HepG2 (cell line): ENCODE measurements at regions not wholly inside any gene's neighbourhood (a gene's known extent, or its start where the extent isn't known, plus 50 kb on each side); places are given as distances from the start of the nearest gene placed in this dataset.

Experiments used
- ATAC-seq: fragments of 200-7000 bp; cut with Tn5 transposase; 3 replicates; pipeline ENCODE4 v1.9.1; 2020; ENCODE audit warnings: mild to moderate bottlenecking, moderate library complexity
- BruUV-seq: library from RNA; stranded (reverse); fragments of 400-500 nt; replicated peaks from 2 replicates; lab custom pipeline; 2021; lab: Mats Ljungman, UMichigan
- CTCF ChIA-PET: fragments of 300-600 bp; formaldehyde crosslinking; extraction: SDS; loops from one replicate; lab custom pipeline; 2021; ENCODE audit warnings: low total read pairs, inconsistent platforms, low intra/inter-chr PET ratio; lab: Yijun Ruan, JAX
- POLR2A ChIA-PET: fragments of 350-600 bp; sonication (Branson Sonifier 250); formaldehyde crosslinking; loops from one replicate; lab custom pipeline; 2020; ENCODE audit warnings: antibody characterized with exemption, inconsistent platforms; lab: Yijun Ruan, JAX
- DNase-seq: peaks from one replicate; pipeline ENCODE4 v3.0.0-alpha.2; 2015; ENCODE audit warnings: low spot score
- FAIRE-seq: peaks from 3 replicates; lab custom pipeline; 2011; peaks lifted over from hg19 to GRCh38; lab: Jason Lieb, UNC
- H2AFZ ChIP-seq: one replicate; pipeline ENCODE4 v1.6.1; 2011; ENCODE audit warnings: low read length, inconsistent platforms
- H3K27ac ChIP-seq: fragments of 300-600 bp; 3 replicates; pipeline ENCODE4 v1.8.0; 2011; ENCODE audit warnings: mixed run types, mild to moderate bottlenecking, mixed read lengths, low read length, inconsistent platforms; ENCODE audit not compliant: insufficient read depth; ENCODE audit errors: extremely low read length
- H3K27me3 ChIP-seq, 2 experiments: fragments of 200-600 bp in 1 of 2; 2 replicates in 1 of 2; 3 replicates in 1 of 2; pipeline versions ENCODE4 v1.6.0 to v1.8.0; 2011; ENCODE audit warnings: low read length in 2 of 2, mild to moderate bottlenecking in 2 of 2, moderate library complexity in 2 of 2, inconsistent platforms in 1 of 2; ENCODE audit not compliant: insufficient read depth in 2 of 2, control insufficient read depth in 1 of 2
- H3K36me3 ChIP-seq, 2 experiments: fragments of 200-600 bp in 1 of 2; replicated peaks in 1 of 2; 2 replicates in 1 of 2; 3 replicates in 1 of 2; pipeline versions ENCODE4 v1.5.1 to v1.8.0; 2011; ENCODE audit warnings: low read length in 2 of 2, inconsistent platforms in 1 of 2; ENCODE audit not compliant: insufficient read depth in 2 of 2, control insufficient read depth in 1 of 2
- H3K4me1 ChIP-seq: 2 replicates; pipeline ENCODE4 v1.5.1; 2012; ENCODE audit warnings: low read length, inconsistent platforms; ENCODE audit not compliant: insufficient read depth
- H3K4me2 ChIP-seq: 2 replicates; pipeline ENCODE4 v1.6.0; 2011; ENCODE audit warnings: low read depth, low read length, inconsistent platforms
- H3K4me3 ChIP-seq, 3 experiments: fragments of 200-600 bp in 1 of 3; sonication (generic), shearing (Covaris generic) in 1 of 3; replicated peaks in 1 of 3; 2 replicates each; pipeline ENCODE4 v1.5.1; 2011 to 2016; ENCODE audit warnings: low read length in 3 of 3, inconsistent platforms in 2 of 3, low read depth in 2 of 3, mild to moderate bottlenecking in 2 of 3, control low read depth in 1 of 3, mixed read lengths in 1 of 3; ENCODE audit not compliant: insufficient read depth in 1 of 3
- H3K79me2 ChIP-seq: one replicate; pipeline ENCODE4 v1.6.1; 2011; ENCODE audit warnings: low read length, inconsistent platforms; ENCODE audit not compliant: insufficient read depth
- H3K9ac ChIP-seq: 2 replicates; pipeline ENCODE4 v1.6.0; 2011; ENCODE audit warnings: mild to moderate bottlenecking, low read depth, low read length, inconsistent platforms; ENCODE audit not compliant: insufficient read depth
- H3K9me3 ChIP-seq: 2 replicates; pipeline ENCODE4 v1.5.1; 2012; ENCODE audit warnings: mild to moderate bottlenecking, low read length
- H4K20me1 ChIP-seq: 2 replicates; pipeline ENCODE4 v1.6.0; 2011; ENCODE audit warnings: inconsistent platforms, mild to moderate bottlenecking, low read length, moderate library complexity; ENCODE audit not compliant: insufficient read depth
- ARID5B ChIP-seq: IDR thresholded peaks from 2 replicates; pipeline ENCODE4 v1.4.0; 2020; ENCODE audit warnings: mild to moderate bottlenecking, missing genetic modification reagents
- KMT2A ChIP-seq: sonication (generic); formaldehyde crosslinking; IDR thresholded peaks from 2 replicates; pipeline ENCODE4 v1.4.0; 2020; ENCODE audit warnings: missing genetic modification reagents
- NFATC3 ChIP-seq: sonication (generic); formaldehyde crosslinking; IDR thresholded peaks from 2 replicates; pipeline ENCODE4 v1.5.1; 2020; ENCODE audit warnings: mild to moderate bottlenecking, missing genetic modification reagents
- NFRKB ChIP-seq: fragments of 450-650 bp; IDR thresholded peaks from 2 replicates; pipeline ENCODE4 v1.6.1; 2017
- RERE ChIP-seq: IDR thresholded peaks from 2 replicates; pipeline ENCODE4 v1.6.1; 2016; ENCODE audit warnings: low read depth, missing genetic modification reagents, missing compliant biosample characterization
- SATB2 ChIP-seq: sonication (generic); formaldehyde crosslinking; IDR thresholded peaks from 2 replicates; pipeline ENCODE4 v1.5.0; 2020; ENCODE audit warnings: missing genetic modification reagents
- TRIM24 ChIP-seq: sonication (generic); formaldehyde crosslinking; IDR thresholded peaks from 2 replicates; pipeline ENCODE4 v1.8.0; 2022; ENCODE audit warnings: mild to moderate bottlenecking, missing genetic modification reagents
- ZBTB34 ChIP-seq: sonication (generic); formaldehyde crosslinking; IDR thresholded peaks from 2 replicates; pipeline ENCODE4 v1.8.0; 2022; ENCODE audit warnings: mild to moderate bottlenecking, missing genetic modification reagents
- ZHX1 ChIP-seq: sonication (generic); formaldehyde crosslinking; IDR thresholded peaks from 2 replicates; pipeline ENCODE4 v1.8.1; 2022; ENCODE audit warnings: low read depth, mild to moderate bottlenecking, missing genetic modification reagents
- ZNF329 ChIP-seq: sonication (generic); formaldehyde crosslinking; IDR thresholded peaks from 2 replicates; pipeline ENCODE4 v1.9.0; 2021; ENCODE audit warnings: low read depth, mild to moderate bottlenecking, missing genetic modification reagents
- WGBS: methylation state at CpG from one replicate; pipeline ENCODE4 v1.1.6; 2017; ENCODE audit warnings: low lambda C conversion rate; 5-methylcytosine and 5-hydroxymethylcytosine counted together
- in situ Hi-C: cut with HindIII; loops from 2 replicates; pipeline ENCODE4 v1.10.0; 2017; ENCODE audit warnings: low pct_unique_long_range_greater_than_20kb; ENCODE audit not compliant: extremely low pct_ligation_motif_present
- intact Hi-C: fragments of 100-400 bp; cut with micrococcal nuclease; formaldehyde crosslinking; loops from one replicate; pipeline ENCODE4 v1.10.0; 2022; ENCODE audit not compliant: unreplicated experiment

- no peaks in the 10 kb centered on the region for H3K4me1 ChIP-seq
- TF ChIP-seq RERE = no peak
- no peak for TF ChIP-seq ARID5B (CRISPR knock-in tag)
- TF ChIP-seq SATB2 (CRISPR knock-in tag) = no peak
- TF ChIP-seq ZBTB34 (CRISPR knock-in tag) = no peak
- TF ChIP-seq ZHX1 (CRISPR knock-in tag) = no peak
- TF ChIP-seq NFATC3 (CRISPR knock-in tag) = no peak
- no peak for TF ChIP-seq KMT2A
- no peak for TF ChIP-seq TRIM24
- no peak for TF ChIP-seq NFRKB
- TF ChIP-seq ZNF329 = no peak
Measured at GRCh38 chr2:146258071-146258470, 1586.8 kb upstream of the ACVR2A start.

More at GRCh38 chr2:146258071-146258470, 1586.8 kb upstream of the ACVR2A start:
- 1% methylated on average over 6 of the region's 6 CpGs for WGBS
- in situ Hi-C loops (no loop called here), intact Hi-C loops (no loop called here)
- Histone ChIP-seq H3K36me3 (no peaks in the 10 kb centered on the region), H3K4me3 (no peak overlapping the region), H3K9ac (no peak overlapping the region), H3K79me2 (no peaks in the 10 kb centered on the region), H2AFZ (no peak overlapping the region), H3K27me3 (no peaks in the 10 kb centered on the region), H3K4me2 (no peak overlapping the region), H4K20me1 (no peaks in the 10 kb centered on the region), H3K27ac (no peak overlapping the region), H3K9me3 (no peaks in the 10 kb centered on the region)
- FAIRE-seq = no peak
- no peak for ATAC-seq
- ChIA-PET POLR2A (no interaction called here), CTCF (no interaction called here)
- no TSS peak for BruUV-seq
- no peak for DNase-seq
